ENCODE measurements at regions not wholly inside any gene's neighbourhood (a gene's known extent, or its start where the extent isn't known, plus 50 kb on each side); places are given as distances from the start of the nearest gene placed in this dataset.
A peak's percentile ranks its signal among the peaks of the same experiment; 100 is the strongest.

DNA sequence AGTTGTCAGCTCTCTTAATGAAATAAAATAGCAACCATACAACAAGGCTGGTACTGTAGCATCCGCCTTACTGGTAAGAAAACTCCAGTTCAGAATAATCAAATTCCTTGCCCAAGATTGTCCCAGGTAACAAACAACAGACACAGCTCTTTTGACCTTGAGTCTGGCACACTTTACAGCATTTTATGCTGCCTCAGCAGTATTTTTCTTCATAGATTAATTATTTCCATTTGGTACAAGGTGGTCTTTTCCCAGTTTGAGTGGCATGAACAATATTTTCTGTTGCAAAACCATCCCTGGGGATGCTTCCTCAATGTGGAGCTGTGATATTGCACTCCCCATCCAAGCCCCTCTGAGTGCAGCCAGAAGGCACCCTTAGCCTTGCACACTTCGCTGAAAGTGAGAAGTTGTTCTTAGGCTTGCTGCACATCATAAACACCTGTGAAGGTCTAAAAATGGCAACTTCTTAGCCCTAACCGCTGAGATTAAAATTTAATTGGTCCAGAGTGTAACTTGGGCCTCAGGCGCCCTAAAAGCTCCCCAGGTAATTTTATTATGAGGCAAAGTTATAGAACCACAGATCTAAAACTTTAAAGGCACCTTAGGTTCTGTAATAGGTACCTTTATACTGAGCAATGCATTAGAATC lies 523.3 kb downstream of the CMPK2 start:
- H2AK5ac ChIP-seq (ENCODE audit: low read length) = no peak overlapping the region
- H4K8ac ChIP-seq (ENCODE audit: low read depth, low read length) = no peak overlapping the region
- H2BK15ac ChIP-seq (replicated peaks; ENCODE audit: low read depth) = no peak overlapping the region
- H4K5ac ChIP-seq (ENCODE audit: low read length) = no peak overlapping the region
- no peak overlapping the region for H3K4me2 ChIP-seq (ENCODE audit: low read length)
- H3K79me2 ChIP-seq (ENCODE audit: control insufficient read depth, insufficient read depth, low read length) = no peaks in the 10 kb centered on the region
- H3K4me3 ChIP-seq (ENCODE audit: low read length) = no peak overlapping the region
- no peaks in the 10 kb centered on the region for H3K36me3 ChIP-seq (ENCODE audit: control insufficient read depth, insufficient read depth, low read length)
- no peak overlapping the region for H2BK5ac ChIP-seq (ENCODE audit: low read length)
- H3K4ac ChIP-seq (ENCODE audit: low read depth, low read length) = no peak overlapping the region
- no peak overlapping the region for H3K27ac ChIP-seq (ENCODE audit: low read depth, low read length)
- WGBS (ENCODE audit: extremely low coverage, insufficient coverage, low lambda C conversion rate) = no CpG with 5 or more reads among the region's 4 CpGs
- H3K23ac ChIP-seq (ENCODE audit: low read length) = no peak overlapping the region
- no peak overlapping the region for H3K9ac ChIP-seq (ENCODE audit: low read length)
- H3K27me3 ChIP-seq (ENCODE audit: insufficient read depth, low read length, poor library complexity) = no peaks in the 10 kb centered on the region
- H3K79me1 ChIP-seq (ENCODE audit: low read length) = no peaks in the 10 kb centered on the region
- H2BK120ac ChIP-seq (ENCODE audit: low read depth, low read length) = no peak overlapping the region
- DNase-seq = no peak
- no peak overlapping the region for H3K56ac ChIP-seq (ENCODE audit: low read length)
- no peak overlapping the region for H3K18ac ChIP-seq (ENCODE audit: low read length)
- H3K4me1 ChIP-seq (ENCODE audit: control insufficient read depth, low read depth, low read length) = no peaks in the 10 kb centered on the region

DNA sequence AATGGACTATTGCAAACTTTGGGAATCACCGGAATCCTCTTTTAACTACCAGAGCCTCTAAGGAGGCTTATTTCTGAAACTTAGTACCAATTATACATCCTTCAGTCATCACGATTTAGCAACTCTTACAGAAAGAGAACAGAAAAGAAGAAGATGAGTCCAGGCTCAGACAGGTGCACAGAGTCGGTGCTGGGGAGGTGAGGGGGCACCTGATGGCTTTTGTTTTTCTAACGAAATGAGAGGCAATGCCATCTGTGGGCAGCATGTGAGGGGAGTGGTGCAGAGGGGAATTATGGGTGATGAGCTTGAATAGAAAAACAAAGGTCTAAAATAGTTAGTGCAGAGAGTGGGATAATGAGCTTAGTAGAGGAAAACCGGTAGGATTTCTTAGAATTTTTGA lies 522.6 kb downstream of the CMPK2 start:
- no peak overlapping the region for H4K8ac ChIP-seq (ENCODE audit: low read depth, low read length)
- no peak overlapping the region for H3K56ac ChIP-seq (ENCODE audit: low read length)
- no peak overlapping the region for H2BK5ac ChIP-seq (ENCODE audit: low read length)
- no peak overlapping the region for H3K4ac ChIP-seq (ENCODE audit: low read depth, low read length)
- no CpG with 5 or more reads among the region's 5 CpGs for WGBS (ENCODE audit: extremely low coverage, insufficient coverage, low lambda C conversion rate)
- H3K18ac ChIP-seq (ENCODE audit: low read length) = no peak overlapping the region
- H2BK15ac ChIP-seq (replicated peaks; ENCODE audit: low read depth) = no peak overlapping the region
- no peaks in the 10 kb centered on the region for H3K27me3 ChIP-seq (ENCODE audit: insufficient read depth, low read length, poor library complexity)
- no peaks in the 10 kb centered on the region for H3K79me2 ChIP-seq (ENCODE audit: control insufficient read depth, insufficient read depth, low read length)
- H3K23ac ChIP-seq (ENCODE audit: low read length) = no peak overlapping the region
- H3K9ac ChIP-seq (ENCODE audit: low read length) = no peak overlapping the region
- no peak overlapping the region for H2AK5ac ChIP-seq (ENCODE audit: low read length)
- H4K5ac ChIP-seq (ENCODE audit: low read length) = no peak overlapping the region
- no peaks in the 10 kb centered on the region for H3K36me3 ChIP-seq (ENCODE audit: control insufficient read depth, insufficient read depth, low read length)
- no peak for DNase-seq
- H3K4me1 ChIP-seq (ENCODE audit: control insufficient read depth, low read depth, low read length) = no peaks in the 10 kb centered on the region
- H2BK120ac ChIP-seq (ENCODE audit: low read depth, low read length) = no peak overlapping the region
- no peak overlapping the region for H3K4me2 ChIP-seq (ENCODE audit: low read length)
- no peaks in the 10 kb centered on the region for H3K79me1 ChIP-seq (ENCODE audit: low read length)
- H3K4me3 ChIP-seq (ENCODE audit: low read length) = no peak overlapping the region
- H3K27ac ChIP-seq (ENCODE audit: low read depth, low read length) = no peak overlapping the region

DNA sequence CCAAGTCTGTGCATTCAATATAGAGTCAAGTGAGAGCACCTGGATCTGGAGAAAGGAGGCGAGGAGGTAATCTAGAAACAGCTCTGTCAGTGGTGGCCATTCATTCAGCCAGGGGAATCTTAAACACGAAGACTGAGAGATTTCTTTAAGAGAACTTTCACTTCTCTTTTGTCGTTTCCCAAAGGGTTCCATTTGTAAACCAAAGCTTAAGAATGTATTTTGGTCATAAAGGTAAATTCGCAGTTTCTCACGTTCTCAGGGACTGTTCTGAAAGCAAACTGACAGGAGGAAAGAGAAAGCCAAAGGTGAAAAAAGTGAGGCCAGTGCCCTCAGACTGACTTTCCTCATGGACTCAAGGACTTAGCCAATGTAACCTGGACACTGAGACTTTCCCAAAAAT lies 513.5 kb downstream of the CMPK2 start:
- H3K79me2 ChIP-seq (ENCODE audit: control insufficient read depth, insufficient read depth, low read length) = no peaks in the 10 kb centered on the region
- H3K27ac ChIP-seq (ENCODE audit: low read depth, low read length) = no peak overlapping the region
- H3K18ac ChIP-seq (ENCODE audit: low read length) = no peak overlapping the region
- no peak overlapping the region for H2BK5ac ChIP-seq (ENCODE audit: low read length)
- H3K9ac ChIP-seq (ENCODE audit: low read length) = no peak overlapping the region
- WGBS (ENCODE audit: extremely low coverage, insufficient coverage, low lambda C conversion rate) = no CpG with 5 or more reads among the region's 5 CpGs
- no peak overlapping the region for H4K5ac ChIP-seq (ENCODE audit: low read length)
- no peak overlapping the region for H2BK120ac ChIP-seq (ENCODE audit: low read depth, low read length)
- no peak for DNase-seq
- H3K4me1 ChIP-seq (ENCODE audit: control insufficient read depth, low read depth, low read length) = no peaks in the 10 kb centered on the region
- H3K56ac ChIP-seq (ENCODE audit: low read length) = no peak overlapping the region
- H4K8ac ChIP-seq (ENCODE audit: low read depth, low read length) = no peak overlapping the region
- no peak overlapping the region for H3K23ac ChIP-seq (ENCODE audit: low read length)
- H3K79me1 ChIP-seq (ENCODE audit: low read length) = no peaks in the 10 kb centered on the region
- no peak overlapping the region for H3K4me2 ChIP-seq (ENCODE audit: low read length)
- H3K27me3 ChIP-seq (ENCODE audit: insufficient read depth, low read length, poor library complexity) = no peaks in the 10 kb centered on the region
- H3K4me3 ChIP-seq (ENCODE audit: low read length) = no peak overlapping the region
- no peak overlapping the region for H2BK15ac ChIP-seq (replicated peaks; ENCODE audit: low read depth)
- H2AK5ac ChIP-seq (ENCODE audit: low read length) = no peak overlapping the region
- no peaks in the 10 kb centered on the region for H3K36me3 ChIP-seq (ENCODE audit: control insufficient read depth, insufficient read depth, low read length)
- no peak overlapping the region for H3K4ac ChIP-seq (ENCODE audit: low read depth, low read length)

DNA sequence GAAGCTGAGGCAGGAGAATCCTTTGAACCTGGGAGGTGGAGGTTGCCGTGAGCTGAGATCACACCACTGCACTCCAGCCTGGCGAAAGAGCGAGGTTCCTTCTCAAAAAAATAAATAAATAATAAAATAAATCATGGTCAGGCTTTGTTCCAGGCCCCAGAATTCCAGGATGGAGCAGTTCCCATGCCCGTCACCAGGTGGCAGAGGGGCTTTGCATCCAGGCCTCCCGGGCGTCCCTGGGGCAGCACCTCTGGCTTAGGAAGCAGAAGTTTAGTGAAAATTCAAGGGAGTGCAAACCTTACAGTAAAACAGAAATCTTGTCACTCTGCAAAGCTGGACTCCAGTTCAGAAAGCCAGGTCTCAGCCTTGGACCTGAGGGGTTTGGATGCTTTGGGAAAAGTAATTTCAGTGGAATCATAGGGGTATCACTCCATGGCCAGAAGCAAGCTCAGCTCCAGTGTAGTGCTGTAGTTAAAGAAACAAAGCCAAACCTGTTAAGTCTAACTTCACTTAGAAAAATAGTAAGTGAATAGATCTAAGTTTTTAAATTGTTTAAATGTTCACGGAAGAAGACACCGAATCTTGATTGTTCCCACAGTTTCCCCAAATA lies 512.7 kb downstream of the CMPK2 start:
- peak; percentile 78 for DNase-seq

DNA sequence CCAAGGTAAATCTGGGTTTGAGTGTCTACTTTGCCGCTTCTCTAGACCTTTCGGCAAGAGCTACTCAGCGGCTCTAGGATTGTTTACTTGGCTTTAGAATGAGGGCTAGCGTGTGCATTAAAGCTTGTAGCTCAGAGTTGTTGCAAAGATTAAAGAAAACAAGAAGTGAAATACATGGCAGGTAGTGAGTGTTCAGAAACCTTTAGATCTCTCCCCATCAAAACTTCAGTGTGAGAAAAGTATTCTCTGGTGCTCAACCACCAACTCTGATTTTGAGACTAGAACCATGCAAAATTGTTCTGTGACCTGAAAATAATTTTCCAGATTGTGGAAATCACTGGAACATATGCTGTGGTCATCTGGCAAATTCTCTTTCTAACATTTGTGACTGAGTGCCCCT lies 512.0 kb downstream of the CMPK2 start:
- no peaks in the 10 kb centered on the region for H3K79me2 ChIP-seq (ENCODE audit: control insufficient read depth, insufficient read depth, low read length)
- no peaks in the 10 kb centered on the region for H3K27me3 ChIP-seq (ENCODE audit: insufficient read depth, low read length, poor library complexity)
- no peaks in the 10 kb centered on the region for H3K36me3 ChIP-seq (ENCODE audit: control insufficient read depth, insufficient read depth, low read length)
- H3K18ac ChIP-seq (ENCODE audit: low read length) = no peak overlapping the region
- no peaks in the 10 kb centered on the region for H3K4me1 ChIP-seq (ENCODE audit: control insufficient read depth, low read depth, low read length)
- H2AK5ac ChIP-seq (ENCODE audit: low read length) = no peak overlapping the region
- no peak overlapping the region for H3K4me3 ChIP-seq (ENCODE audit: low read length)
- no peak overlapping the region for H4K8ac ChIP-seq (ENCODE audit: low read depth, low read length)
- no peak overlapping the region for H3K27ac ChIP-seq (ENCODE audit: low read depth, low read length)
- no peak overlapping the region for H3K56ac ChIP-seq (ENCODE audit: low read length)
- H3K79me1 ChIP-seq (ENCODE audit: low read length) = no peaks in the 10 kb centered on the region
- no CpG with 5 or more reads among the region's 4 CpGs for WGBS (ENCODE audit: extremely low coverage, insufficient coverage, low lambda C conversion rate)
- DNase-seq = no peak
- H3K23ac ChIP-seq (ENCODE audit: low read length) = no peak overlapping the region
- H2BK15ac ChIP-seq (replicated peaks; ENCODE audit: low read depth) = no peak overlapping the region
- no peak overlapping the region for H4K5ac ChIP-seq (ENCODE audit: low read length)
- H3K4ac ChIP-seq (ENCODE audit: low read depth, low read length) = no peak overlapping the region
- H3K4me2 ChIP-seq (ENCODE audit: low read length) = no peak overlapping the region
- H2BK120ac ChIP-seq (ENCODE audit: low read depth, low read length) = no peak overlapping the region
- H2BK5ac ChIP-seq (ENCODE audit: low read length) = no peak overlapping the region
- no peak overlapping the region for H3K9ac ChIP-seq (ENCODE audit: low read length)

More for the DNA sequence above, 512.7 kb downstream of the CMPK2 start:
- H2AK5ac ChIP-seq (ENCODE audit: low read length) = no peak overlapping the region
- no peak overlapping the region for H3K23ac ChIP-seq (ENCODE audit: low read length)
- H2BK15ac ChIP-seq (replicated peaks; ENCODE audit: low read depth) = no peak overlapping the region
- no peaks in the 10 kb centered on the region for H3K4me1 ChIP-seq (ENCODE audit: control insufficient read depth, low read depth, low read length)
- no peak overlapping the region for H2BK5ac ChIP-seq (ENCODE audit: low read length)
- H3K4ac ChIP-seq (ENCODE audit: low read depth, low read length) = no peak overlapping the region
- no peaks in the 10 kb centered on the region for H3K79me1 ChIP-seq (ENCODE audit: low read length)
- H3K36me3 ChIP-seq (ENCODE audit: control insufficient read depth, insufficient read depth, low read length) = no peaks in the 10 kb centered on the region
- no peaks in the 10 kb centered on the region for H3K27me3 ChIP-seq (ENCODE audit: insufficient read depth, low read length, poor library complexity)
- H4K8ac ChIP-seq (ENCODE audit: low read depth, low read length) = no peak overlapping the region
- H3K27ac ChIP-seq (ENCODE audit: low read depth, low read length) = no peak overlapping the region
- H3K4me3 ChIP-seq (ENCODE audit: low read length) = no peak overlapping the region
- no peak overlapping the region for H3K4me2 ChIP-seq (ENCODE audit: low read length)
- H3K56ac ChIP-seq (ENCODE audit: low read length) = no peak overlapping the region
- H3K79me2 ChIP-seq (ENCODE audit: control insufficient read depth, insufficient read depth, low read length) = no peaks in the 10 kb centered on the region
- H3K18ac ChIP-seq (ENCODE audit: low read length) = no peak overlapping the region
- no peak overlapping the region for H2BK120ac ChIP-seq (ENCODE audit: low read depth, low read length)
- H3K9ac ChIP-seq (ENCODE audit: low read length) = no peak overlapping the region
- WGBS (ENCODE audit: extremely low coverage, insufficient coverage, low lambda C conversion rate) = no CpG with 5 or more reads among the region's 8 CpGs
- no peak overlapping the region for H4K5ac ChIP-seq (ENCODE audit: low read length)

DNA sequence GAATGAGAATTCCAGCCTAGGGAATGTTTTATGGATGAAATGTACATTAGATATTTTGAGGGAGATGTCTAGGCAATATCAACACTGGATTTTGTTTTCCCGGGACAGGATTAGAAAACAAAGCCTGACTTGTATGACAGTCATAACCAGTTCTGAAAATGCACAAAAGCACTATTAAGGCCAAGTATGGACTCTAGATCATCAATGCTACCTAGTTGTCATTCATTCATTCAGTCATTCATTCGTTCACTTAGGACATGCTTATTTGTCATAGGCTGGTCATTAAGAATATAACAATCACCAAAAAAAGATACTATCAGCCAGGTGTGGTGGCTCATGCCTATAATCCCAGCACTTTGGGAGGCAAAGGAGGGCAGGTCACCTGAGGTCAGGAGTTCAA lies 511.2 kb downstream of the CMPK2 start:
- H3K18ac ChIP-seq (ENCODE audit: low read length) = no peak overlapping the region
- WGBS (ENCODE audit: extremely low coverage, insufficient coverage, low lambda C conversion rate) = no CpG with 5 or more reads among the region's 2 CpGs
- H2BK15ac ChIP-seq (replicated peaks; ENCODE audit: low read depth) = no peak overlapping the region
- H2BK120ac ChIP-seq (ENCODE audit: low read depth, low read length) = no peak overlapping the region
- H3K4me2 ChIP-seq (ENCODE audit: low read length) = no peak overlapping the region
- H2AK5ac ChIP-seq (ENCODE audit: low read length) = no peak overlapping the region
- H3K27me3 ChIP-seq (ENCODE audit: insufficient read depth, low read length, poor library complexity) = no peaks in the 10 kb centered on the region
- H3K23ac ChIP-seq (ENCODE audit: low read length) = no peak overlapping the region
- no peak overlapping the region for H4K8ac ChIP-seq (ENCODE audit: low read depth, low read length)
- no peak overlapping the region for H3K56ac ChIP-seq (ENCODE audit: low read length)
- H3K4me3 ChIP-seq (ENCODE audit: low read length) = no peak overlapping the region
- H3K79me2 ChIP-seq (ENCODE audit: control insufficient read depth, insufficient read depth, low read length) = no peaks in the 10 kb centered on the region
- H3K27ac ChIP-seq (ENCODE audit: low read depth, low read length) = no peak overlapping the region
- H2BK5ac ChIP-seq (ENCODE audit: low read length) = no peak overlapping the region
- H3K36me3 ChIP-seq (ENCODE audit: control insufficient read depth, insufficient read depth, low read length) = no peaks in the 10 kb centered on the region
- no peak overlapping the region for H4K5ac ChIP-seq (ENCODE audit: low read length)
- H3K4me1 ChIP-seq (ENCODE audit: control insufficient read depth, low read depth, low read length) = no peaks in the 10 kb centered on the region
- no peak for DNase-seq
- no peak overlapping the region for H3K9ac ChIP-seq (ENCODE audit: low read length)
- no peaks in the 10 kb centered on the region for H3K79me1 ChIP-seq (ENCODE audit: low read length)
- H3K4ac ChIP-seq (ENCODE audit: low read depth, low read length) = no peak overlapping the region

Measured in mesendoderm (in vitro differentiated cells).